ENCODE measurements at regions not wholly inside any gene's neighbourhood (a gene's known extent, or its start where the extent isn't known, plus 50 kb on each side); places are given as distances from the start of the nearest gene placed in this dataset.

- Histone ChIP-seq H3K4me2 (ENCODE audit: low read length) (no peak overlapping the region), H3K9ac (ENCODE audit: low read depth, low read length) (no peak overlapping the region), H3K36me3 (ENCODE audit: insufficient read depth, low read length) (no peaks in the 10 kb centered on the region), H3K27me3 (ENCODE audit: control insufficient read depth, insufficient read depth, low read length) (no peaks in the 10 kb centered on the region), H3K4me1 (ENCODE audit: control insufficient read depth, insufficient read depth, low read length) (no peaks in the 10 kb centered on the region), H3K4me3 (ENCODE audit: low read length) (no peak overlapping the region), H3K9me3 (replicated peaks; ENCODE audit: low read length) (no peaks in the 10 kb centered on the region)
Observed at GRCh38 chr2:217195016-217195415, 335.2 kb upstream of the TNP1 start.

GRCh38 chr2:217193431-217194340 is 333.8 kb upstream of the TNP1 start:
- Histone ChIP-seq H3K4me3 (ENCODE audit: low read length) (no peak overlapping the region), H3K36me3 (ENCODE audit: insufficient read depth, low read length) (no peaks in the 10 kb centered on the region), H3K9ac (ENCODE audit: low read depth, low read length) (no peak overlapping the region), H3K4me1 (ENCODE audit: control insufficient read depth, insufficient read depth, low read length) (no peaks in the 10 kb centered on the region), H3K27me3 (ENCODE audit: control insufficient read depth, insufficient read depth, low read length) (no peaks in the 10 kb centered on the region), H3K4me2 (ENCODE audit: low read length) (no peak overlapping the region), H3K9me3 (replicated peaks; ENCODE audit: low read length) (no peaks in the 10 kb centered on the region)

- Histone ChIP-seq H3K4me2 (ENCODE audit: low read length) (no peak overlapping the region), H3K36me3 (ENCODE audit: insufficient read depth, low read length) (no peaks in the 10 kb centered on the region), H3K9me3 (replicated peaks; ENCODE audit: low read length) (no peaks in the 10 kb centered on the region), H3K4me1 (ENCODE audit: control insufficient read depth, insufficient read depth, low read length) (no peaks in the 10 kb centered on the region), H3K4me3 (ENCODE audit: low read length) (no peak overlapping the region), H3K27me3 (ENCODE audit: control insufficient read depth, insufficient read depth, low read length) (no peaks in the 10 kb centered on the region), H3K9ac (ENCODE audit: low read depth, low read length) (no peak overlapping the region)
Observed at GRCh38 chr2:217192366-217192765, 332.5 kb upstream of the TNP1 start.

- Histone ChIP-seq H3K4me3 (ENCODE audit: low read length) (no peak overlapping the region), H3K36me3 (ENCODE audit: insufficient read depth, low read length) (no peaks in the 10 kb centered on the region), H3K27me3 (ENCODE audit: control insufficient read depth, insufficient read depth, low read length) (no peaks in the 10 kb centered on the region), H3K4me1 (ENCODE audit: control insufficient read depth, insufficient read depth, low read length) (no peaks in the 10 kb centered on the region), H3K4me2 (ENCODE audit: low read length) (no peak overlapping the region), H3K9ac (ENCODE audit: low read depth, low read length) (no peak overlapping the region), H3K9me3 (replicated peaks; ENCODE audit: low read length) (no peaks in the 10 kb centered on the region)
Observed at GRCh38 chr2:217189747-217190146, 329.9 kb upstream of the TNP1 start.

GRCh38 chr2:217189131-217189530 is 329.3 kb upstream of the TNP1 start:
- Histone ChIP-seq H3K27me3 (ENCODE audit: control insufficient read depth, insufficient read depth, low read length) (no peaks in the 10 kb centered on the region), H3K36me3 (ENCODE audit: insufficient read depth, low read length) (no peaks in the 10 kb centered on the region), H3K4me3 (ENCODE audit: low read length) (no peak overlapping the region), H3K9me3 (replicated peaks; ENCODE audit: low read length) (no peaks in the 10 kb centered on the region), H3K4me1 (ENCODE audit: control insufficient read depth, insufficient read depth, low read length) (no peaks in the 10 kb centered on the region), H3K9ac (ENCODE audit: low read depth, low read length) (no peak overlapping the region), H3K4me2 (ENCODE audit: low read length) (no peak overlapping the region)

GRCh38 chr2:217186668-217187159 is 326.9 kb upstream of the TNP1 start:
- H3K4me1 ChIP-seq (ENCODE audit: control insufficient read depth, insufficient read depth, low read length), result no peaks in the 10 kb centered on the region
- no peak overlapping the region for H3K4me2 ChIP-seq (ENCODE audit: low read length)
- H3K9me3 ChIP-seq (replicated peaks; ENCODE audit: low read length), result no peaks in the 10 kb centered on the region
- H3K4me3 ChIP-seq (ENCODE audit: low read length), result no peak overlapping the region
- no peak overlapping the region for H3K9ac ChIP-seq (ENCODE audit: low read depth, low read length)
- no peaks in the 10 kb centered on the region for H3K27me3 ChIP-seq (ENCODE audit: control insufficient read depth, insufficient read depth, low read length)
- no peaks in the 10 kb centered on the region for H3K36me3 ChIP-seq (ENCODE audit: insufficient read depth, low read length)

- H3K9ac ChIP-seq (ENCODE audit: low read depth, low read length), result no peak overlapping the region
- H3K27me3 ChIP-seq (ENCODE audit: control insufficient read depth, insufficient read depth, low read length), result no peaks in the 10 kb centered on the region
- H3K9me3 ChIP-seq (replicated peaks; ENCODE audit: low read length), result no peaks in the 10 kb centered on the region
- no peak overlapping the region for H3K4me2 ChIP-seq (ENCODE audit: low read length)
- no peaks in the 10 kb centered on the region for H3K36me3 ChIP-seq (ENCODE audit: insufficient read depth, low read length)
- H3K4me3 ChIP-seq (ENCODE audit: low read length), result no peak overlapping the region
- H3K4me1 ChIP-seq (ENCODE audit: control insufficient read depth, insufficient read depth, low read length), result no peaks in the 10 kb centered on the region
Observed at GRCh38 chr2:217186152-217186551, 326.3 kb upstream of the TNP1 start.

- Histone ChIP-seq H3K9ac (ENCODE audit: low read depth, low read length) (no peak overlapping the region), H3K4me1 (ENCODE audit: control insufficient read depth, insufficient read depth, low read length) (no peaks in the 10 kb centered on the region), H3K27me3 (ENCODE audit: control insufficient read depth, insufficient read depth, low read length) (no peaks in the 10 kb centered on the region), H3K9me3 (replicated peaks; ENCODE audit: low read length) (no peaks in the 10 kb centered on the region), H3K4me2 (ENCODE audit: low read length) (no peak overlapping the region), H3K36me3 (ENCODE audit: insufficient read depth, low read length) (no peaks in the 10 kb centered on the region), H3K4me3 (ENCODE audit: low read length) (no peak overlapping the region)
Observed at GRCh38 chr2:217185265-217185995, 325.6 kb upstream of the TNP1 start.

- H3K9ac ChIP-seq (ENCODE audit: low read depth, low read length), result no peak overlapping the region
- H3K4me3 ChIP-seq (ENCODE audit: low read length), result no peak overlapping the region
- no peaks in the 10 kb centered on the region for H3K36me3 ChIP-seq (ENCODE audit: insufficient read depth, low read length)
- no peak overlapping the region for H3K4me2 ChIP-seq (ENCODE audit: low read length)
- no peaks in the 10 kb centered on the region for H3K27me3 ChIP-seq (ENCODE audit: control insufficient read depth, insufficient read depth, low read length)
- H3K9me3 ChIP-seq (replicated peaks; ENCODE audit: low read length), result no peaks in the 10 kb centered on the region
- no peaks in the 10 kb centered on the region for H3K4me1 ChIP-seq (ENCODE audit: control insufficient read depth, insufficient read depth, low read length)
Observed at GRCh38 chr2:217184242-217184641, 324.4 kb upstream of the TNP1 start.

GRCh38 chr2:217183471-217183870 is 323.6 kb upstream of the TNP1 start:
- H3K9ac ChIP-seq (ENCODE audit: low read depth, low read length), result no peak overlapping the region
- H3K4me2 ChIP-seq (ENCODE audit: low read length), result no peak overlapping the region
- H3K9me3 ChIP-seq (replicated peaks; ENCODE audit: low read length), result no peaks in the 10 kb centered on the region
- H3K36me3 ChIP-seq (ENCODE audit: insufficient read depth, low read length), result no peaks in the 10 kb centered on the region
- no peaks in the 10 kb centered on the region for H3K27me3 ChIP-seq (ENCODE audit: control insufficient read depth, insufficient read depth, low read length)
- no peaks in the 10 kb centered on the region for H3K4me1 ChIP-seq (ENCODE audit: control insufficient read depth, insufficient read depth, low read length)
- no peak overlapping the region for H3K4me3 ChIP-seq (ENCODE audit: low read length)

- Histone ChIP-seq H3K9me3 (replicated peaks; ENCODE audit: low read length) (no peaks in the 10 kb centered on the region), H3K4me2 (ENCODE audit: low read length) (no peak overlapping the region), H3K27me3 (ENCODE audit: control insufficient read depth, insufficient read depth, low read length) (no peaks in the 10 kb centered on the region), H3K4me3 (ENCODE audit: low read length) (no peak overlapping the region), H3K4me1 (ENCODE audit: control insufficient read depth, insufficient read depth, low read length) (no peaks in the 10 kb centered on the region), H3K9ac (ENCODE audit: low read depth, low read length) (no peak overlapping the region), H3K36me3 (ENCODE audit: insufficient read depth, low read length) (no peaks in the 10 kb centered on the region)
Observed at GRCh38 chr2:217182926-217183325, 323.1 kb upstream of the TNP1 start.

Data from skeletal muscle satellite cell (primary cell).